Tibial nerve (tissue), 4 donors: ENCODE measurements at regions not wholly inside any gene's neighbourhood (a gene's known extent, or its start where the extent isn't known, plus 50 kb on each side); places are given as distances from the start of the nearest gene placed in this dataset.

Experiments
- DNase-seq, 2 donors: peaks; one replicate each; pipeline ENCODE4 v3.0.0-alpha.2; 2019; ENCODE audit warnings: low spot score in 2 of 2
- H3K27ac ChIP-seq, 4 donors: fragments of 200-600 bp; sonication (generic) in 3 of 4; one replicate each; pipeline ENCODE4 v1.5.1; 2017 to 2019; ENCODE audit warnings: mild to moderate bottlenecking in 1 of 4
- H3K27me3 ChIP-seq, 2 donors: fragments of 200-600 bp; sonication (generic) in 1 of 2; one replicate each; pipeline versions ENCODE4 v1.5.1 to v1.6.0; 2017 to 2019
- H3K36me3 ChIP-seq, 3 donors: fragments of 200-600 bp; sonication (generic); one replicate each; pipeline ENCODE4 v1.5.1; 2018 to 2019
- H3K4me1 ChIP-seq, 4 donors: fragments of 200-600 bp; sonication (generic) in 3 of 4; one replicate each; pipeline ENCODE4 v1.5.1; 2017 to 2019
- H3K4me3 ChIP-seq, 4 donors: fragments of 200-600 bp; sonication (generic) in 3 of 4; one replicate each; pipeline ENCODE4 v1.5.1; 2017 to 2019; ENCODE audit warnings: mild to moderate bottlenecking in 1 of 4, moderate library complexity in 1 of 4
- H3K9me3 ChIP-seq, 4 donors: fragments of 200-600 bp; sonication (generic) in 3 of 4; one replicate each; pipeline ENCODE4 v1.5.1; 2017 to 2019
- EP300 ChIP-seq, 2 donors: sonication (generic); formaldehyde crosslinking; IDR thresholded peaks; one replicate each; pipeline ENCODE4 v1.6.1; 2017; ENCODE audit warnings: antibody characterized with exemption in 2 of 2, mild to moderate bottlenecking in 1 of 2
- POLR2A ChIP-seq, 2 donors: fragments of 450-650 bp; IDR thresholded peaks; one replicate each; pipeline ENCODE4 v1.6.1; 2017; ENCODE audit warnings: antibody characterized with exemption in 2 of 2, mild to moderate bottlenecking in 2 of 2, moderate library complexity in 2 of 2
- WGBS, 2 donors: methylation state at CpG; one replicate each; pipeline ENCODE4 v1.1.5; 2018; 5-methylcytosine and 5-hydroxymethylcytosine counted together
- TF ChIP-seq, protein P1 (sequence below), 5 experiments: fragments of 200-600 bp in 3 of 5; fragments of 450-650 bp in 2 of 5; sonication (generic) in 3 of 5; IDR thresholded peaks; one replicate each; pipeline ENCODE4 v1.5.1; 2016 to 2019; ENCODE audit warnings: antibody characterized with exemption in 5 of 5, mild to moderate bottlenecking in 3 of 5, moderate library complexity in 2 of 5

DNA sequence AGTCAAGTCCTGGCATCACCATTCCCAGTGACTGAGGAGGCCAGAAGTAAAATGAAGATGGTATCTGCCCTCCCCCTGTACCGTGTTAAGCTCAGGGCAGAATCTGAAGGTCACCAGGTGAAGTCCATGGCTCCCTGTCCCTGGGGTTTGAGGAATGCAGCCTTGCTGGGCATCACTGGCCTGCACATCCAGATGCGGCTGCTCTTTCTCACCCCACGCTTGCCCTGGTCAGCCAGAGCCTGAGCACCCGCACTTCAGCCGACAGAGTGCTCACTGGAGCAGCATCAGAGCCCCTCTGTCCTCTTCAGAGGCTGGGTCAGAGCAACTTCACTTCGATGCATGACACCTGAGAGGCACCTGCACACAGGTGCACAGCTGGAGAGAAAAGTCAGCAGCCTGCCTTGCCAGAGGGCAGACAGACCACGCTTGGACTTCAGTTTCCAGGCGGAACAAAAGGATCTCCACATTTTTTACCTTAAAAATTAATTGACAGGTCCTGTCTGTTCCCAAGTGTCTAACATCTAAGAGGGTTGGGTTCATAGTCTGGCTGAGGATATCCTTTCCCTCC, 267.3 kb downstream of the ANAPC1 start:
- H3K27me3 ChIP-seq: no peaks in the 10 kb centered on the region
- DNase-seq: no peak
- H3K4me3 ChIP-seq: no peak overlapping the region
- H3K27ac ChIP-seq: no peak overlapping the region
- no peaks in the 10 kb centered on the region for H3K9me3 ChIP-seq
- no peaks in the 10 kb centered on the region for H3K36me3 ChIP-seq
- H3K4me1 ChIP-seq: peaks cover 0 to 24% (median 18%) of the 10 kb centered on the region in 4 donors
- TF ChIP-seq EP300 (IDR thresholded peaks at IDR 0.05): no peak
- TF ChIP-seq, protein P1, sequence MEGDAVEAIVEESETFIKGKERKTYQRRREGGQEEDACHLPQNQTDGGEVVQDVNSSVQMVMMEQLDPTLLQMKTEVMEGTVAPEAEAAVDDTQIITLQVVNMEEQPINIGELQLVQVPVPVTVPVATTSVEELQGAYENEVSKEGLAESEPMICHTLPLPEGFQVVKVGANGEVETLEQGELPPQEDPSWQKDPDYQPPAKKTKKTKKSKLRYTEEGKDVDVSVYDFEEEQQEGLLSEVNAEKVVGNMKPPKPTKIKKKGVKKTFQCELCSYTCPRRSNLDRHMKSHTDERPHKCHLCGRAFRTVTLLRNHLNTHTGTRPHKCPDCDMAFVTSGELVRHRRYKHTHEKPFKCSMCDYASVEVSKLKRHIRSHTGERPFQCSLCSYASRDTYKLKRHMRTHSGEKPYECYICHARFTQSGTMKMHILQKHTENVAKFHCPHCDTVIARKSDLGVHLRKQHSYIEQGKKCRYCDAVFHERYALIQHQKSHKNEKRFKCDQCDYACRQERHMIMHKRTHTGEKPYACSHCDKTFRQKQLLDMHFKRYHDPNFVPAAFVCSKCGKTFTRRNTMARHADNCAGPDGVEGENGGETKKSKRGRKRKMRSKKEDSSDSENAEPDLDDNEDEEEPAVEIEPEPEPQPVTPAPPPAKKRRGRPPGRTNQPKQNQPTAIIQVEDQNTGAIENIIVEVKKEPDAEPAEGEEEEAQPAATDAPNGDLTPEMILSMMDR (IDR thresholded peaks at IDR 0.05): no peak
- no peak for TF ChIP-seq POLR2A (IDR thresholded peaks at IDR 0.05)
- 92 to 94% methylated on average over 8 of the region's 8 CpGs for WGBS, 2 donors

- H3K27me3 ChIP-seq: no peaks in the 10 kb centered on the region
- WGBS, 2 donors: 36 to 39% methylated on average over 6 to 9 of the region's 9 CpGs
- no peak overlapping the region for H3K4me3 ChIP-seq
- peak overlapping the region in 1 of 4 donors; percentile 56 for H3K27ac ChIP-seq
- TF ChIP-seq POLR2A (IDR thresholded peaks at IDR 0.05) (no peak), EP300 (IDR thresholded peaks at IDR 0.05) (no peak)
- TF ChIP-seq, protein P1 (IDR thresholded peaks at IDR 0.05): no peak
- no peaks in the 10 kb centered on the region for H3K9me3 ChIP-seq
- peaks cover 0 to 24% (median 18%) of the 10 kb centered on the region in 4 donors for H3K4me1 ChIP-seq
- no peaks in the 10 kb centered on the region for H3K36me3 ChIP-seq
- peak in 1 of 2 donors; percentile 15 for DNase-seq
These were observed 266.4 kb downstream of the ANAPC1 start for GRCh38 chr2:111617299-111618225.

DNA sequence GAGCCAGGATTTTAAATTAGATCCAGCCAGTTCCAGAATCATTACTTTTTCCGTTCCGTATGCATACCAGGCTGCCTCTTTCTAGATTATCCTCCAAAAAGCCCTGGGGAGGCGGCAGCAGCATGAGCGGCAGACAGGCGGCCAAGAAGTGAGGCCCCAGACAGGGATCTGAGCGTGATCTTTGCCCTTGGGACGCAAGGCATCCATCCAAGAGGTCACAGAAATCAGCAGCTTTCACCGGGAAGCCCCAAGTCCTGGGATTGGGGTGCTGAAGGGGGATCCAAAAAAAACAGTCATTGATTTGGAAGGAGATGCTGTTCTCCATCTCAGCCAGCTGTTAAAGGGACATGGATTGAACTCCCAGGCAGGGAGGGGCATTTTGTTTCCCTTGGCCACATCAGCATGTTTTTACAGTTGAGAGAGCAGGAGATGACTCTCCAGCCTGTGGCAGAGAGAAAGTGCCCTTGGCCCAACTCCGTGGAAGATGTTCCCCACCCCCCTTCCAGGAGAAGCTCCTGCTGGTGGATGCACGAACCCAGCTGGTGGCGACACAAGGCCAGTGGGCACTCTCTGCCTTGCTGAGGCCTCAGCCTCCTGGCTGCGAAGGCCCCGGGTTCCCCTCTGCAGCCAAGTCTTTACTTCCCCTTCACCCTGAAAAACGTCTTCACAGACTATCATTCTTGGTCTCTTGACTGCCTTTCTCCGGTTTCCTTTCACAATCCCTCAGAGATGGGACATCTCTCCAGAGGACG, 265.6 kb downstream of the ANAPC1 start:
- WGBS, 2 donors: 45 to 48% methylated on average over 16 of the region's 16 CpGs
- no peaks in the 10 kb centered on the region for H3K9me3 ChIP-seq
- H3K27me3 ChIP-seq: no peaks in the 10 kb centered on the region
- H3K36me3 ChIP-seq: no peaks in the 10 kb centered on the region
- DNase-seq: peak; percentile 36 to 44
- TF ChIP-seq EP300 (IDR thresholded peaks at IDR 0.05) (peak in 1 of 2 donors; percentile 67), POLR2A (IDR thresholded peaks at IDR 0.05) (no peak)
- TF ChIP-seq, protein P1 (IDR thresholded peaks at IDR 0.05): no peak
- no peak overlapping the region for H3K4me3 ChIP-seq
- H3K4me1 ChIP-seq: peaks cover 0 to 24% (median 18%) of the 10 kb centered on the region in 4 donors
- H3K27ac ChIP-seq: peak overlapping the region in 1 of 4 donors; percentile 56

- Histone ChIP-seq H3K9me3 (no peaks in the 10 kb centered on the region), H3K4me1 (peaks cover 0 to 24% (median 18%) of the 10 kb centered on the region in 4 donors), H3K27me3 (no peaks in the 10 kb centered on the region), H3K4me3 (no peak overlapping the region), H3K36me3 (no peaks in the 10 kb centered on the region), H3K27ac (peak overlapping the region in 1 of 4 donors; percentile 56)
- TF ChIP-seq, protein P1 (IDR thresholded peaks at IDR 0.05): no peak
- TF ChIP-seq EP300 (IDR thresholded peaks at IDR 0.05) (no peak), POLR2A (IDR thresholded peaks at IDR 0.05) (no peak)
- 84 to 89% methylated on average over 11 of the region's 11 CpGs for WGBS, 2 donors
- no peak for DNase-seq
These were observed 264.8 kb downstream of the ANAPC1 start for GRCh38 chr2:111618978-111619902.
